Suppressor macrophage treated with lipopolysaccharide for 1 hour (primary cell): ENCODE measurements at regions not wholly inside any gene's neighbourhood (a gene's known extent, or its start where the extent isn't known, plus 50 kb on each side); places are given as distances from the start of the nearest gene placed in this dataset.

Source experiments
- DNase-seq, 3 donors: peaks; one replicate each; pipeline ENCODE4 v3.0.0-alpha.2; 2020 to 2022

- DNase-seq = peak in 1 of 3 donors; percentile 25
Measured at GRCh38 chr12:19884021-19884492, 444.8 kb downstream of the AEBP2 start.

GRCh38 chr12:19885093-19885812 is 446.0 kb downstream of the AEBP2 start:
- no peak for DNase-seq

GRCh38 chr12:19886065-19886464 is 446.8 kb downstream of the AEBP2 start:
- DNase-seq = no peak

GRCh38 chr12:19886639-19887064 is 447.4 kb downstream of the AEBP2 start:
- no peak for DNase-seq

GRCh38 chr12:19890024-19890423 is 450.7 kb downstream of the AEBP2 start:
- no peak for DNase-seq

- no peak for DNase-seq
Measured at GRCh38 chr12:19891936-19892591, 452.8 kb downstream of the AEBP2 start.

GRCh38 chr12:19893514-19893913 is 454.2 kb downstream of the AEBP2 start:
- peak in 2 of 3 donors; percentile 12 to 28 for DNase-seq

- peak; percentile 51 to 87 (median 86) for DNase-seq
Measured at GRCh38 chr12:19894050-19894449, 454.8 kb downstream of the AEBP2 start.

GRCh38 chr12:19894803-19895202 is 455.5 kb downstream of the AEBP2 start:
- peak; percentile 58 to 84 (median 83) for DNase-seq

GRCh38 chr12:19895246-19896020 is 456.1 kb downstream of the AEBP2 start:
- DNase-seq = no peak

- DNase-seq = no peak
Measured at GRCh38 chr12:19896041-19896440, 456.7 kb downstream of the AEBP2 start.

- DNase-seq = no peak
Measured at GRCh38 chr12:19896534-19896933, 457.2 kb downstream of the AEBP2 start.

- no peak for DNase-seq
Measured at GRCh38 chr12:19897900-19898408, 458.7 kb downstream of the AEBP2 start.

- peak; percentile 22 to 57 (median 46) for DNase-seq
Measured at GRCh38 chr12:19901841-19902240, 462.5 kb downstream of the AEBP2 start.

GRCh38 chr12:19904819-19905218 is 463.5 kb upstream of the PDE3A start:
- no peak for DNase-seq

- peak; percentile 75 to 96 (median 94) for DNase-seq
Measured at GRCh38 chr12:19908830-19909229, 459.5 kb upstream of the PDE3A start.

GRCh38 chr12:19909418-19909817 is 458.9 kb upstream of the PDE3A start:
- DNase-seq = peak; percentile 8 to 33 (median 33)

- no peak for DNase-seq
Measured at GRCh38 chr12:19910681-19911080, 457.7 kb upstream of the PDE3A start.

- DNase-seq = no peak
Measured at GRCh38 chr12:19912991-19913390, 455.3 kb upstream of the PDE3A start.

- peak; percentile 44 to 73 (median 65) for DNase-seq
Measured at GRCh38 chr12:19915392-19916195, 452.7 kb upstream of the PDE3A start.

GRCh38 chr12:19916196-19916753 is 452.1 kb upstream of the PDE3A start:
- no peak for DNase-seq

- peak in 1 of 3 donors; percentile 13 for DNase-seq
Measured at GRCh38 chr12:19916974-19917373, 451.4 kb upstream of the PDE3A start.
